ENCODE measurements at regions not wholly inside any gene's neighbourhood (a gene's known extent, or its start where the extent isn't known, plus 50 kb on each side); places are given as distances from the start of the nearest gene placed in this dataset.
"Not testable (repeated sequence)": the region's sequence is repeated elsewhere in the genome, so short reads cannot be mapped to it uniquely, and the experiment has no call there.

DNA sequence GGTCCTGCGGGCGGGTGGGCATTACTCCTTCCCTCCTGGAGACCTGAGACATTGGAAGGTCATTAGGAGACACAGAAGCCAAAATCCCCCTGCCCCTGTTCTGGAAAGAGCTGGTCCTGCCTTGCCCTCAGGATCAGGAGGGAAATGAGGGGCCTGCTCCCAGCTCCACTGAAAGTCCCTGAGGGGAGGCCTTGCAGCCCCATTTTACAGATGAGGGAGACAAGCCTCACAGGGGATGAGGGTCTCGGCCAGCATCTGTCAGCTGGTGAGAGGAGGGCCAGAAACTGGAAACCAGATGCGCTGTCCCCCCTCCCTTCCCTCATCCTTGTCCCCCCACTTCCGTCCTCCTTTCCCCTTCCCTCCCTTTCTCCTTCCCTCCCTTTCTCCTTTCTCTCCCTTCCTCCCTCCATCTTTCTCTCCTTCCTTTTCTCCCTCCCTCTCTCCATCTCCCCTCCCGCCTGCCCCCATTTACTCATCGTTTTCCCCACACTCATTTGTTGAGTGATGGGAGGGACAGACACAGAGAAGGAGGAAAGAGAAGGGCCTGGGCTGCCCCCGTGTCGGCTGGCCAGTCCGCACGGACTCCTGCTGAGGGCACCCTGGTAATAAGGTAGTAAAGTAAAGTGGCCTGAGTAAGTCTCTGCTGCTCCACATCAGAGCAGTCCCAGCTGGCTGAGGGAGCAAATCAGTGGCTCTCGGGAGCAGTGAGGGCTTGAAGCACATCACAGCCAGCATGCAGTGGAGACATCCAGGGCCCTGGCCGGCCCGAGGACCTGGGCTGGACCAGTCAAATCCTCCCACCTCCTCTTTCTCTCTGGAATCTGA, 112.4 kb upstream of the ALDH1A3 start:
- peak; percentile 12 for DNase-seq (ENCODE audit: low spot score)

- DNase-seq (ENCODE audit: low spot score), result peak; percentile 5
These were observed 111.1 kb upstream of the ALDH1A3 start for GRCh38 chr15:100768501-100768931.

DNA sequence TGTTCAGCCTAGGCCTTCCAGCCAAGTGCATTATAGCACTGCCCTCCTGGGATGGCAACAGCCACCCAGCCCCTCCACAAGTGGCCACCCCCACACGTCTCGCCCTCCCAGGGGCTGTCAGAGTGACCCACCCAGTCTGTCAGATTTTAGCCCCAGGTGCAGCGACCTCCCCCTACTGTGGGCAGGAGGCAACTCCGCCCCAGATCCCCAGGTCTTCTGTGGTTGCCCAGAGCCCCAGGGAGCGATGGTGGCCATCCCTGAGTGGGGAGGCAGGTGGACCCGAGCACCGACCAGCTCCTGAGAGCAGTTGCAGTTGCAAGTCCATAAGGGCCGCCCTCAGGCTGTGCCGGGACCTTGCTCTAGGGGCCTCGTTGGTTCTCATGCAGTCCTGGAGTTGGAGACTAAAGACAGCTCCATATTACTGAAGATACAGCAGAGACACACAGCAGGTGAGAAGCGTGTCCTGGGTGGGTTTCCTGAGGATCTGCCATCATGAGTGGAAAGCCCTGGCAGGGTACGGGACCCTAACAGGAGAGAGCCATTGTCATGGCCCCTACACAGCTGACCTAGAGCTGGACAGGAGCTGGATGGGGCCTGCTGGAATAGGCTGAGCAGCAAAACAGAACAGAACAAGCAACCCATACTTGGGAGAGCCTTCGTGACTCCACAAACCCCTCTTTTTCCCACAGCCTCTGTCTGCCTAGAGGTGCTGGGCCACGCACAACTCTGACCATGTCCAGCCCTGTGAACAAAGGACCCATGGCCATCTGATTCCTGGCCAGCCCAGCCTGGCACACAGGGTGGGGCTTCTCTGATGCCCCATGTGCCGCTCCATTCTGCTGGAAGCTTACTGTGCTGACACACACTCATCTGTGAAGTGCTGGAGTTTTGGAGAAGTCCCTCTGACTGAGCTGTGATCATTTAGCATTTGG, 110.3 kb upstream of the ALDH1A3 start:
- peak; percentile 9 for DNase-seq (ENCODE audit: low spot score)

- DNase-seq (ENCODE audit: low spot score), result peak; percentile 9
These were observed 109.7 kb upstream of the ALDH1A3 start for GRCh38 chr15:100769975-100770340.

- DNase-seq (ENCODE audit: low spot score), result peak; percentile 10
These were observed 108.7 kb upstream of the ALDH1A3 start for GRCh38 chr15:100770661-100771584.

DNA sequence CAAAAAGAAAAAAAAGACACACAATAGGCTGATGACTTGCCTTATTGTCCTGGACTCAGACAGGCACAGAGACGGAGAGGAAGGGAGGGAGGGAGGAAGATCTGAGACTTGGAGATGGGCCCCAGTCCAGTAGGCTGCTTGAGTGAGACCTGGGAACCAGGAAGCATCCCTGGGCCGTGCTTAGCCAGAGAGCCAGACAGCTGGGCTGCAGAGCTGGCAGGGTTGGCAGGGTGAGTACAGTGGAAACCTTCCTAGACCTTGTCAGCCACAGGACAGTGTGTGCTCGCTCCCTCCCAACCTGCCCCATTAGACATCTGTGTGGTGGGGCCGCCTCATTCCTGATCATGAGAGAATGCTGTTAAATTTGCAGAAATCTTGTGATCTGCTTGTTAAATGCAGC, 107.9 kb upstream of the ALDH1A3 start:
- DNase-seq (ENCODE audit: low spot score), result peak; percentile 12

- DNase-seq (ENCODE audit: low spot score), result no peak
These were observed 107.2 kb upstream of the ALDH1A3 start for GRCh38 chr15:100772478-100772877.

GRCh38 chr15:100772892-100773520, 106.6 kb upstream of the ALDH1A3 start:
- DNase-seq (ENCODE audit: low spot score), result no peak

DNA sequence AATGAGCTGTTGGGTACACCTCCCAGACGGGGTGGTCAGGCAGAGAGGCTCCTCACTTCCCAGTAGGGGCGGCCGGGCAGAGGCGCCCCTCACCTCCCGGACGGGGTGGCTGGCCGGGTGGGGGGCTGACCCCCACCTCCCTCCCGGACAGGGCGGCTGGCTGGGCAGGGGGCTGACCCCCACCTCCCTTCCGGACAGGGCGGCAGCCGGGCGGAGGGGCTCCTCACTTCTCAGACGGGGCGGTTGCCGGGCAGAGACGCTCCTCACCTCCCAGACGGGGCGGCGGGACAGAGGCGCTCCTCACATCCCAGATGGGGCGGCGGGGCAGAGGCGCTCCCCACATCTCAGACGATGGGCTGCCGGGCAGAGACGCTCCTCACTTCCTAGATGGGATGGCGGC, 105.6 kb upstream of the ALDH1A3 start:
- not testable (repeated sequence) for DNase-seq (ENCODE audit: low spot score)

GRCh38 chr15:100775581-100776185, 103.9 kb upstream of the ALDH1A3 start:
- no peak for DNase-seq (ENCODE audit: low spot score)

- DNase-seq (ENCODE audit: low spot score), result no peak
These were observed 101.8 kb upstream of the ALDH1A3 start for GRCh38 chr15:100777821-100778220.

DNA sequence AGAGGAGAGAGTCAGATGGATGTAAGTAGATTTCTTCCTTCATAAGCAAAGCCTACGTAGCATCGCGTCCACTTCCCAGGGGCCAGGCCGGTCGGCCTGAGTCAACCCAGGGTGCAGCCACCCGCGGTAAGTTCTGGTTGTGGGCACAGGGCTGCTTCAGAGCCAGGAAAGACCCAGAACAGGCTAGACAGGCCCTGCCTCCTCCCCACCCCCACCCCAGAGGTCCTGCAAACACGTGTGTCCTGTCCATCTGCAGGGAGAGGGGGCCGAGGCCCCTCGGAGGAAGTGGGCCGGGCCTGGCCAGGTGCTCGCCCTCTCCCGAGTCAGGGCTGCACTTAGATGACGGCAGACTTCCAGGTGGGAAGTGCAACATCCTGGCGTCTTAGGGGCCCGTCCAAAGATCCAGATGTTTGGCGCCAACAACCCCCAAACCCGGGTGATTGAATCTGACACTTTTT, 100.8 kb upstream of the ALDH1A3 start:
- peak; percentile 4 for DNase-seq (ENCODE audit: low spot score)

GRCh38 chr15:100779331-100780207, 100.1 kb upstream of the ALDH1A3 start:
- DNase-seq (ENCODE audit: low spot score), result no peak

GRCh38 chr15:100780208-100780800, 99.3 kb upstream of the ALDH1A3 start:
- peak; percentile 7 for DNase-seq (ENCODE audit: low spot score)

- DNase-seq (ENCODE audit: low spot score), result peak; percentile 6
These were observed 98.3 kb upstream of the ALDH1A3 start for GRCh38 chr15:100781061-100781960.

DNA sequence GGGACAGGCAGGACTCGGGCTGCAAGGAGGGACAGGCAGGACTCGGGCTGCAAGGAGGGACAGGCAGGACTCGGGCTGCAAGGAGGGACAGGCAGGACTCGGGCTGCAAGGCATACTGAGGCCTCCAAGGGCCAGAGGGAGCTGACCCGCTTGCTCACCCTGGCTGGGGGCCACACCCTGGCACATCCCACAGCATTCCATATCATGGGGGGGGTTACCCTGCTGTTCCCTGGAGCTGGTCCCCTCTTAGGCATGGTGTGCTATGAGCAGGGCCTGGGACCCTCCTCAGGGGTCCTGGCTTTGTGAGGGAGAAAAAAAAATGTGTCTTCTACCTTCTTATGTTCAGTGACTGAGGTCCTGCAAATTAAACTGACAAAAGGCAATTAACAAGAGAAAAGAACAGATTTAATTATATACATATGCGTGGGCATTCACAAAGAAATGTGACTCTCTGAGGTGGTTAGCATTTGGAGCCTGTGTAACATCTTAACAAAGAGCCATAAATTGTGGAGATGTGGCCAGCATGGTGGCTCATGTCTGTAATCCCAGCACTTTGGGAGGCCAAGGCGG, 97.6 kb upstream of the ALDH1A3 start:
- DNase-seq (ENCODE audit: low spot score), result no peak

GRCh38 chr15:100783291-100783690, 96.3 kb upstream of the ALDH1A3 start:
- peak; percentile 2 for DNase-seq (ENCODE audit: low spot score)
